ENCODE measurements at regions not wholly inside any gene's neighbourhood (a gene's known extent, or its start where the extent isn't known, plus 50 kb on each side); places are given as distances from the start of the nearest gene placed in this dataset.

GRCh38 chr13:64453831-64454230 lies 2776.3 kb downstream of the PCDH9 start:
- Histone ChIP-seq H3K9me3 (no peaks in the 10 kb centered on the region), H3K36me3 (no peaks in the 10 kb centered on the region), H3K4me1 (no peaks in the 10 kb centered on the region), H3K4me3 (ENCODE audit: low read depth, low read length) (no peak overlapping the region), H3K27me3 (no peaks in the 10 kb centered on the region)
- peak; percentile 29 for DNase-seq
- TF ChIP-seq CTCF (IDR thresholded peaks at IDR 0.05; ENCODE audit: low read depth, low read length), result no peak

- DNase-seq, result peak; percentile 26
- Histone ChIP-seq H3K36me3 (no peaks in the 10 kb centered on the region), H3K9me3 (no peaks in the 10 kb centered on the region), H3K4me3 (ENCODE audit: low read depth, low read length) (no peak overlapping the region), H3K27me3 (no peaks in the 10 kb centered on the region), H3K4me1 (0 out of 2 replicates have a peak, but pooled peaks cover 3% of the 10 kb centered on the region)
- peak; percentile 79 for TF ChIP-seq CTCF (IDR thresholded peaks at IDR 0.05; ENCODE audit: low read depth, low read length)
Observed at GRCh38 chr13:64446372-64446771, 2783.8 kb downstream of the PCDH9 start.

- no peaks in the 10 kb centered on the region for H3K9me3 ChIP-seq
- DNase-seq, result no peak
Observed at GRCh38 chr13:64441740-64442139, 2788.4 kb downstream of the PCDH9 start.

GRCh38 chr13:64438084-64438483 lies 2792.1 kb downstream of the PCDH9 start:
- Histone ChIP-seq H3K36me3 (no peaks in the 10 kb centered on the region), H3K27me3 (no peaks in the 10 kb centered on the region), H3K4me1 (peaks cover 3% of the 10 kb centered on the region; the same call in 1 of the 2 replicates), H3K4me3 (ENCODE audit: low read depth, low read length) (no peak overlapping the region), H3K9me3 (no peaks in the 10 kb centered on the region)
- DNase-seq, result no peak
- TF ChIP-seq CTCF (IDR thresholded peaks at IDR 0.05; ENCODE audit: low read depth, low read length), result no peak

More at GRCh38 chr13:64441740-64442139, 2788.4 kb downstream of the PCDH9 start:
- H3K4me3 ChIP-seq (ENCODE audit: low read depth, low read length), result no peak overlapping the region
- H3K36me3 ChIP-seq, result no peaks in the 10 kb centered on the region
- H3K27me3 ChIP-seq, result no peaks in the 10 kb centered on the region
- no peak for TF ChIP-seq CTCF (IDR thresholded peaks at IDR 0.05; ENCODE audit: low read depth, low read length)
- H3K4me1 ChIP-seq, result peaks cover 3% of the 10 kb centered on the region; the same call in 1 of the 2 replicates

GRCh38 chr13:64429691-64430090 lies 2800.4 kb downstream of the PCDH9 start:
- TF ChIP-seq CTCF (IDR thresholded peaks at IDR 0.05; ENCODE audit: low read depth, low read length), result no peak
- H3K27me3 ChIP-seq, result no peaks in the 10 kb centered on the region
- DNase-seq, result no peak

GRCh38 chr13:64428196-64428595 lies 2801.9 kb downstream of the PCDH9 start:
- no peaks in the 10 kb centered on the region for H3K36me3 ChIP-seq
- DNase-seq, result no peak
- no peak overlapping the region for H3K4me3 ChIP-seq (ENCODE audit: low read depth, low read length)
- TF ChIP-seq CTCF (IDR thresholded peaks at IDR 0.05; ENCODE audit: low read depth, low read length), result no peak
- H3K4me1 ChIP-seq, result no peaks in the 10 kb centered on the region
- no peaks in the 10 kb centered on the region for H3K9me3 ChIP-seq
- no peaks in the 10 kb centered on the region for H3K27me3 ChIP-seq

More at GRCh38 chr13:64429691-64430090, 2800.4 kb downstream of the PCDH9 start:
- no peak overlapping the region for H3K4me3 ChIP-seq (ENCODE audit: low read depth, low read length)
- no peaks in the 10 kb centered on the region for H3K9me3 ChIP-seq
- H3K36me3 ChIP-seq, result no peaks in the 10 kb centered on the region
- H3K4me1 ChIP-seq, result no peaks in the 10 kb centered on the region

Data from BE2C (cell line).